NCI-H226 (cell line): ENCODE measurements at regions not wholly inside any gene's neighbourhood (a gene's known extent, or its start where the extent isn't known, plus 50 kb on each side); places are given as distances from the start of the nearest gene placed in this dataset.
"Not testable (repeated sequence)": the region's sequence is repeated elsewhere in the genome, so short reads cannot be mapped to it uniquely, and the experiment has no call there.

Experiments used
- DNase-seq: peaks from one replicate; pipeline ENCODE4 v3.0.0-alpha.2; 2015

DNA sequence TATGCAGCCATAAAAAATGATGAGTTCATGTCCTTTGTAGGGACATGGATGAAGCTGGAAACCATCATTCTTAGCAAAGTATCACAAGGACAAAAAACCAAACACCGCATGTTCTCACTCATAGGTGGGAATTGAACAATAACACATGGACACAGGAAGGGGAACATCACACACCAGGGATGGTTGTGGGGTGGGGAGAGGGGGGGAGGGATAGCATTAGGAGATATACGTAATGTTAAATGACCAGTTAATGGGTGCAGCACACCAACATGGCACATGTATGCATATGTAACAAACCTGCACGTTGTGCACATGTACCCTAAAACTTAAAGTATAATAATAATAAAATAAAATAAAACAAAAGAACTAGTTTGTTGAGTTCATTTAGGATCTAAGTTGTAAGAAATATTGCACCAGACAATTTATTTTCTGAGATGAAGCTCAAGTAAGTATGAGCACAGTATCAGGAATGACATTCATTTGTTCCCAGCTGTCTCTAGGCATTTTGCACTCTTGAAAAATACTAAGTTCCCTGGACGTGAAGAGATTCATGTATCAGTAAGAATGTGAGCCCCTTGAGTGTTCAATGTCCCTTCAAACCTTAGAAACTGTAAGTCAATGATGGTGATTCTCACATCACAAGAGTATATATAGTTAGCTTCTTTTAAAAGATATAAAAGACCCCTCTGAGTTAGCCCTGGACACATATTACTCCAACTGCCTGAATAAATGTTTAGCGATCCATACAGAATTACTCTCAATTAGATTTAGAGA is 1519.3 kb upstream of the TPTE start:
- DNase-seq = not testable (repeated sequence)

DNA sequence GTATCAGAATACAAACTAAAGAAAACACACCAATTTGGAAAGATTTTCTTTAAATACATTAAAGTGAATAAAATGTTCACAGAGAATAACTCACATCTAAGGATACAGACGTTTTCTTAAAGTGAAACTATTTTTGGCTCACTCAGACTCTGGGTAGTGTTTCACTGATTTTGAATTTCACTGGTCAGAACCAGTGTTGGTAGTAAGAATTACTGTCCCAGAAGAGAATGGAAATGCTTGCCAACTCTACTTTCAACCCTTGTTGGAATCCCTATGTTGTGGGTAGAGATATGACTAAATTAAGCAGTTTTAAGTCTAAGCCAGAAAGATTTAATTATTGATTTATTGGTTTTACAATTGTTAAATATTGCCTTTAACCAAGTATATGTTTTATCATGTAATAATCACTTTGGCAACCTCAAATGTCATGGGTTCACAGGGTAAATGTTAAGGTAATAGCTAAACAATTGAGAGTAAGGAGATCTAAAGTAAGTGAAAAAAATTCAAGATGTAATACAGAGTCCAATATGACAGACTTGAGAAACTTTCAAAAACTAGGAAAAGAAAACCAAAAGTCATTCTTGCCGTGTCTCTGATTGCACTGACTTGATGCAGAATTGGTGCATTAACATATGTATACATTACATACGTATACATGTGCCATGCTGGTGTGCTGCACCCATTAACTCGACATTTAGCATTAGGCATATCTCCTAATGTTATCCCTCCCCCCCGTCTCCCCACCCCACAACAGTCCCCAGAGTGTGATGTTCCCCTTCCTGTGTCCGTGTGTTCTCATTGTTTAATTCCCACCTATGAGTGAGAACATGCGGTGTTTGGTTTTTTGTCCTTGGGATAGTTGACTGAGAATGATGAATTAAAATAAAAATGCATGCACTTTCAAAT is 1517.2 kb upstream of the TPTE start:
- DNase-seq = not testable (repeated sequence)

DNA sequence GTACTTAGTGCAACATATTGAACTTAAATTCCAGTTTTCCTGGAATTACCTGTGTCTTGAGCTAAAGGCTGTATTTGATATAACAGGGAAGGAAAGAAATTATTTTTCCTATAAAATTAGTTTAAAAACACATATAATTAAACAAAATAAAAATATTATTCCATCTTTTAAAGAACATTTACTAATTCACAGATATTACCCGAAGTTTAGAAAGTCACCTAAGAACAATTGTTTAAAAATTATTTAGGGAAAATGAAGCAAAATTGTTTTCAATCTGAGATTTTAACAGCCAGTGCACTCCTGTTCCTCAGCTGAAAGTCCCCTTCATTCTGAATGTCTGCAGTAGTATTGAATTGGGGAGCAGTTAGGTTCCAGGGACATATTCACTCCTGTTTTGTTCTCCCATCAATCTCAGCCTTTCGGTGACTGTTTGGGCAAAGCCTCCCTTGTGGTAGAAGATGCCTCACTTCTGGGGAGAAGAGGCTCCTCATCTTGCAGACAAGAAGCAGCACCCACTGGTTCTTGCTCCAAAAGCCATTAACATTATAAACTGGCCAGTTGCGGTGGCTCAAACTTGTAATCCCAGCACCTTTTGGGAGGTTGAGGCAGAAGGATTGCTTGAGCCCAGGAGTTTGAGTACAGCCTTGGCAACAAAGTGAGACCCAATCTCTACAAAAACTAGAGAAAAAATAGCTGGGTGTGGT is 1516.4 kb upstream of the TPTE start:
- DNase-seq = not testable (repeated sequence)

DNA sequence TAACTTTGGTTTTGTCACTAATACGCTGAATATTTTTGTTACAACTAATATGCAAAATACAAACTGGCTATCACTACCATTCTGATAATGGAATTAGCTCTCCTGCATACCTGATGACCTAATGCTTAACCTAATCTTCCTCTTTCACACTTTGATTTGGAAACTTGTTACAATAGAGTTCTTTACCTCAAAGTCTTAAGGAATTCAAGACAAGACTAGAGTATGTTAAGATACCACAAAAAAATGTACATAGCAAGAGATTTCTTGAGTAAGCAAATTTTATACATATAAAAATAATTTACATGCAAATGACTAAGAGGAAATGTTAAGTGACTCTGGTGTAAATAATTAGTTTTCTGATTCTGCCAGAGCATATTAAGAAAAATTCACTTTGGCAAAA is 1515.7 kb upstream of the TPTE start:
- not testable (repeated sequence) for DNase-seq

DNA sequence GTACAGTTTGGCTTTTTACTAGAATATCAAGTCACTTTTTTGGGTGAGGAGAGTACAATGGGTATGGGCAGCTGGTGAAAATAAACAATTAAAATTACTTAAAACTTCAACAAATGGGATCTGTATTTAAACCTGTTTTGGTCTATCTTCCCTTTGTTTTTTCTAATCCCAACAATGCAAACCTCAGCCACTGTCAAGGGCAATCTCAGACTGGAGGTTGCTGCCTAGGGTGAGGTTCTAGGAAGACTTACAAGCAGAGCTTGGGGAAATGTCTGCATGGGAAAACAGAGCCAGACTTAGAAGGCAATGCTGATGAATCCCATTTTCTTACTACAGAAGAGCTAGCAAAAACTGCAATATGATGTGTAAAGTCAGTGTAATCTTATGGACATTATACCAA is 1515.3 kb upstream of the TPTE start:
- not testable (repeated sequence) for DNase-seq

DNA sequence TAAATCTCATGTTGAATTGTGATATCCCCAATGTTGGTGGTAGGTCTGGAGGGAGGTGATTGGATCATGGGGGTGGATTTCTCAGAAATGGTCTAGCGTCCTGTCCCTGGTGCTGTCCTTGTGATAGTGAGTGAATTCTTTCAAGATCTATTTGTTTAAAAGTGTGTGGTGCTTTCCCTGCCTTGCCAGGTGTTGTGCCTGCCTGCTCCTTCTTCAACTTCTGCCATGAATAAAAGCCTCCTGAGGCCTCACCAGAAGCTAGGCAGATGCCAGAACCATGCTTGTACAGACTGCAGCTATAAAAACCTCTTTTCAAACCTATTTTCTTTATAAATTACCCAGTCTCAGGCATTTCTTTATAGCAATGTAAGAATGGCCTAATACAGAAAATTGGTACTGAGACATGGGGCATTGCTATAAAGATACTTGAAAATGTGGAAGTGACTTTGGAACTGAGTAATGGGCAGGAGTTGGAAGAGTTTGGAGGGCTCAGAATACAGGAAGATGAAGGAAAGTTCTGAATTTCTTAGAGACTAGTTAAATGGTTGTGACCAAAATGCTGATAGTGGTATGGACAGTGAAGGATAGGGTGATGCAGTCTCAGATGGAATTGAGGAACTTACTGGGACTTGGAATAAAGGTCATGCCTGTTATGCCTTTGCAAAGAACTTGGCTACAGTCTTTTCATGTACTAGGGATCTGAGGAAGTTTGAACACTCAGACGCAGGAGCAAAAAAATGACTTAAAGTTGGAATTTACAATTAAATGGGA is 1514.6 kb upstream of the TPTE start:
- not testable (repeated sequence) for DNase-seq

DNA sequence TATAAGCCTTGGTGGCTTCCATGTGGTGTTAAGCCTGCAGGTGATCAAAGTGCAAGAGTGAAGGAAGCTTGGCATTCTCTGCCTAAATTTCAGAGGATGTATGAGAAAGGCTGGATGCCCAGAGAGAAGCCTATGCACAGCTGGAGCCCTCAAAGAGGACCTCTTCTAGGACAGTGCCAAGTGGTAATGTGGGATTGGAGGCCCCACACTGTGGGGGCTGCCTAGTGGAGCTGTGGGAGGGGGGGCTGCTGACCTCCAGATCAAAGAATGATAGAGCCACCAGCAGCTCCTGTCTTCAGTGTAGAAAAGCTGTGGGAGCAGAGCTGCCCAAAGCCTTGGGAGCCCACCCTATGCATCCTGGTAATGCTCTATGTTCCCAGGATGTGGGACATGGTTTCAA is 1512.7 kb upstream of the TPTE start:
- no peak for DNase-seq

DNA sequence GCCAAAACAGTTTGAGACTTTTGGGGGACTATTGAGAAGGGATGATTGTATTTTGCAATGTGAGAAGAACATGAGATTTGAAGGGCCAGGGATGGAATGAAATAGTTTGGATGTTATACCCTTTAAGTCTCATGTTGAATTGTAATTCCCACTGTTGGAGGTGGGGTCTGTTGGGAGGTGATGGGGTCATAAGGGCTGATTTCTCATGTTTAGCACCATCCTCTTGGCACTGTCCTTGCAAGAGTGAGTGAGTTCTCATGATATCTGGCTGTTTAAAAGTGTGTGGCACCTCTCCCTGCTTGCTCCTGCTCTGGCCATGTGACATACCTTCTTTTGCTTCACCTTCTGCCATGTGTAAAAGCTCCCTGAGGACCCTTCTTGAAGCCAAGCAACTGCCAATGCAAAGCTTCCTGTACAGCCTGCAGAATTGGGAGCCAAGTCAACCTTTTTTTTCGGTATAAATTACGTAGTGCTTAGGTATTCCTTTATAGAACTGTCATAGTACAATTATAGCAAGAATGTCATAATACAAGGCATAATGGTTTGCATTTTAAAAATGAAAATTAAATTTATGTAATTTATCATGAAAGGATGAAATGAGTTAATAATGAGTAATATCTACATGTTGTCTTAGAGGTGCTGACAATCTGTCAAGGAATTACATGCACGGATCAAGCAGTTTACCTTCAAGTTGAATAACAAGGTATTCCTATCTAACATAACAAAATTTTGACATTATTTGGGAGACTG is 1511.9 kb upstream of the TPTE start:
- not testable (repeated sequence) for DNase-seq

DNA sequence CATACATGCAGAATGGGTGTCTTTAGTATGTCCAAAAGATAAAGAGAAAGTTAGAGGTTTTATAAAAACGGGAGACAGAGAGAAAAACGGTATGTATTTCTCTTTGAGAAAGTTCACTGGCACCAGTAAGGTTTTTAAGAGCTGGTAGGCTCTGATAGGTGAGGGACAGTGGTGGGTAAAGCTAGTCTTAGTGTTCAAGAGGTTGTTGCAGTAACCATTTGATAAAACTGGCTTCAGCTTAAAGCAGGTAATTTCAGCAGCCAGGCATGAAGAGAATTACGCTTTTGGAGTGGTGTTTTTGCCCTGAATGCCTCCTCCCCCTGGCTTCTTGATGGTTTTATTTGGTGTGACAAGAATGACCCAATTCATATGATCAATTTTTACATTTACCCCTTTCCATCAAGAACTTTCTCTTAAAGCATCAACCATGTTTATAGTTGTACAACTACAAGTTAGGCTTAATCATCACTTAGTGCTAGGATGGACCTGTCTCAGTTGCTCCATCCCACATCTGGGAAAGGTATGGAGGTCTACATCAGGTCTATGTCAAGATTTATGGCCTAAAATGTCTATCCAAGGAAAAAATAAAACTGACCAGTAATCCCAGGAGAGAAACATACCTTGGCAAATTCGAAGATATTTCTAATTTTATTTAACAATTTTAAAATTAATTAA is 1511.1 kb upstream of the TPTE start:
- DNase-seq = not testable (repeated sequence)

DNA sequence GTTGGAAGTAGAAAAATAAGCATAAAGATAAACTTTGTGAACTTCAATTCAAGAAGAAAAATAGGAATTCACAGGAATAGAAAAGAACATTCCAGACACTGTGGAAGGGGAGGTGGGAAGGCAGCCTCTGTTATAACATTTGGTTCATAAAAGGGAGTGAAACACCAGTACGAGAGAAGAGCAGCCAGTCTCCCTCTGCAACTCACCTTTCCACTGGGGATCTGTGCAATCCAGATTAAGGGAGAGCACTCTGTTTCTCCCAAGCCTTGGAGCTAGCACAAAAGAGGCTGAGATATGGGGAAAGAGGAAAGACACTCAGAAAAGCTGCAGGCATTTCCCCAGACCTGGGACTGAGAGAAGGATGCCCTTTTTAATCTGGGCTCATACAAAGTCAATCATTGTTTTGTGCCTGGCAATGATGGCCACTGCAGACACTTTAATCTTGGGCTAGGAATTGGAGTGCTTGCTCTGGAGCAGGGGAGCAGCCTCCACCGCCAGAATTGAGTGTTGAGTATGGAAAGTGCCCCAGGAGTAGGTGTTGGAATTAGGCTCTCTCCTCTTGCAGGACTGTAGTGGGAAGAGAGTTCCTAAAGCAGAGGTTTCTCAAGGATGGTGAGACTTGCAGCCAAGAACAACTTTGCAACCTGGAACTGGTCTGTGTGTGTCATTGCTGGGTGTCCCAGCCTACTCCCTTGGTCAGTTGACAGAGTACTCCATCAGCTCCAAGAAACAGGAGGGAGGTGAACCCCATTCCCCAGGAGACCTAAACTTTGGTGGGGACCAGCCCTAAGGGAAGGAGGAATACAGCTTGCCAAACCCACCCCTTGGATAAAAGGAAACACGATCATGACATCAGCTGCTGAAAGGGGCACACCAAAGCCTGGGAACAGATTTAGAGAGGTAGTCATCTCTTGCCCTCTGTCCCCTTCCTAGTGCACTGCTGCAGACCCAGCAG is 1510.2 kb upstream of the TPTE start:
- DNase-seq = not testable (repeated sequence)

DNA sequence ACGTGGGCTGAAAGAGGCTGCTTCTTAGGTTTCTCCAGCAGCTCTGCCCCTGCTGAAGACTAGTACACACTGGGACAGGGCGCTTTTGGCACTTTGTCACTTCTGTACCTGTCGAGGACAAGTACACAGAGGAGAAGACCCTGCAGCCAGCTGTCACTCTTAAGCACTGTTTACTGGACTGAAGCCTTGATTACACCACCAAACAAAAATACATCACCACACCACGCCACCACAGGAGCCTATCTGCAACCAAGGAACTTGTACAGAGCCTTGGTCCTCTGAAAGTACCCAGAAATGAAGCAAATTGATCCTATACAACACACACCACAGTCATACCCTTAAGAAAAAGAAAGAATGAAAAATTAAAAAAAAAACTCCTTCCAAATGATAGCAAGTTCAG is 1509.5 kb upstream of the TPTE start:
- DNase-seq = not testable (repeated sequence)

DNA sequence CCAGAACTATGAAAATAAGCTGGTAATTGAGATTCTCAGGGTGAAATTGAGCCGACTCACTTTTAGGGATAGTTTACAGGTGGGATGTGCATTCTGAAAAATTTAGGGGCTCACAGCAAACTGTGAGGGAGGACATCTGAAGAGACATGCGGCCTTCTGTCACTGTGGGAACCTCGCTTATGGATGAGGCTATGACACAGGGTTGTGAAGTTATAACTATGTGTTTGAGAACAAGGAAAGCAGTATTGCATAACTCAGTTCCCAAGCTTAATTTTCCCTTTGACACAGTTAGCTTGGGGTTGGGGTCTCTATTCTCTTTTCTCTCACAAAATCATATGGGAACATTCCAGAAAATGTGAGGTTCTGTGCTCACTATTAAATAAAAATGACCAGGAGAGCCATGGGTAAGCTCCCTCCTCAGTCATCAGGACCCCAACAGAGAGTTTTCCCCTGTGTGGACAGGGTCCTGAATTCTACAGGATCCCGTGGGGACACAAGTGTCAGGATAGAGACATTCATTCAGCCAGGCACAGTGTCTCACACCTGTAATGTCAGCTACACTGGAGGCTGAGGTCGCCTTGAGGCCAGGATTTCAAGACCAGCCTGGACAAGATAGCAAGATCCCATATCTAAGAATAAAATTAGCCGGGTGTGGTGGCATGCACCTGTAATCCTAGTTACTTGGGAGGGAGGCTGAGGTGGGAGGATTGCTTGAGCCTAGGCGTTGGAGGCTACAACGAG is 1507.7 kb upstream of the TPTE start:
- DNase-seq = not testable (repeated sequence)

DNA sequence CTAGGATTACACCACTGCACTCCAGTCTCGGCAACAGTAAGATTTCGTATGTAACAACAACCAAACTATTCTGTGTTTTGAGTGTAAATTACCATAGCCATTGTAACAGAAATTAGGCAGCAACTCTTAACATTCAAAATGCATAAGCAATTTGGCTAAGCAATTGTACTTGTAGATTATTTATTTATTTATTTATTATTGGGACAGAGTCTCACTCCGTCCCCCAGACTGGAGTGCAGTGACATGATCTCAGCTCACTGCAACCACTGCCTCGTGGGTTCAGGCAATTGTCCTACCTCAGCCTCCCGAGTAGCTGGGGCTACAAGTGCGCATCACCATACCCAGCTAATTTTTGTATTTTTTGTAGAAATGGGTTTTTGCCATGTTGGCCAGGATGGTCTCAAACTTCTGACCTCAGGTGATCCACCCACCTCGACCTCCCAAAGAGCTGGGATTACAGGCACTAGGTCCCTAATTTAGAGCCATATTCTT is 1507.1 kb upstream of the TPTE start:
- not testable (repeated sequence) for DNase-seq

DNA sequence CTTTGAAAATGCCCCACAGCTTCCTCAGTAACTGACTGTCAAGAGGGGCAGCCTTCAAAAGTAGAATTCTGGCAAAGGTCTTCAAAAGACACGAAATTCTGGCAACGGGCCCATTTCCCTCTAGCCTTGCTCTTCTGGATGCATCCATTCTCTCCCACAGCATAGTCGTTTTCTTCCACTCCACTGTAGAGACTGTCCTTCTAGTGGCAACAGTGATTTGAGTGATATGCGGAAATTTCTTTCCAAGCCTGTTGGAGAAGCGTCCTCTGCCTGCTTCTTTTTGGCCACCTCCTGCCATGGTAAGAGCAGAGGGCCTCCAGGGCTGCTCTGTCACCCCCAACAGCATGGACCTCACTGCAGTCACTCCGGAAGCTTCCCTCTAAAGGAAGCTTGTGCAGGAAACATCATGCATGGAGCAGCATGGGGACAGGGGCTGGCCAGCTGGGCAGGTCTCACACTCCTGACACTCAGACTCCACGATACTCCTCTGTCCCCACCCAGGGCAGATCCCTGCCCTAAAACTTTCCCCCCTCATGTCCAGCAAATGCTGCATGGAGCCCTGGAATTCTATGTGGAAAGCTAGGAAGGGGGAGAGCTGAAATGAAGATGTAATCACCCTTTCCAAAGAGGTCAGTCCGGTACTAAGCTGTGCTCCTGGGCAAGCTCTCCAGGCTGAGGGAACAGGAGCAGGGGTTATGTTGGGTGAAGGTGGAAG is 1505.7 kb upstream of the TPTE start:
- DNase-seq = not testable (repeated sequence)

DNA sequence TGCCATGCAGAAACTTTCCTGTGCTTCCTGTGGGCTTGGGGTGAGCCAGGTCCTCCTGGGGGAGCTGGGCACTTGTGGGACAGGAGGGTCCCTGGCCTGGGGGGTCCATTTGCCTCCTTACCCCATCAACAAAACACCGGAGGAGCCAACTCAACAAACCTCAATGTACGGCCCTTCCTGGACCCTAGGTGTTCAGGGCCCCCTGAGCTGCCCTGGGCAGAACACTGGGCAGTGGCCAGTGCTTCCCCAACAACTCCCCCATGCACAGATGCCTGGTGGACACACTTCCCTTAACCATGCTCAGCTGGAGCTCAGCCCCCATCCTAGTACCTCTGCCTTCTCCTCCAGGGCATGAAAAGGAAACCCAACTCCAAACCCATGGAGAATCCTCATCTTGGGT is 1504.2 kb upstream of the TPTE start:
- not testable (repeated sequence) for DNase-seq

DNA sequence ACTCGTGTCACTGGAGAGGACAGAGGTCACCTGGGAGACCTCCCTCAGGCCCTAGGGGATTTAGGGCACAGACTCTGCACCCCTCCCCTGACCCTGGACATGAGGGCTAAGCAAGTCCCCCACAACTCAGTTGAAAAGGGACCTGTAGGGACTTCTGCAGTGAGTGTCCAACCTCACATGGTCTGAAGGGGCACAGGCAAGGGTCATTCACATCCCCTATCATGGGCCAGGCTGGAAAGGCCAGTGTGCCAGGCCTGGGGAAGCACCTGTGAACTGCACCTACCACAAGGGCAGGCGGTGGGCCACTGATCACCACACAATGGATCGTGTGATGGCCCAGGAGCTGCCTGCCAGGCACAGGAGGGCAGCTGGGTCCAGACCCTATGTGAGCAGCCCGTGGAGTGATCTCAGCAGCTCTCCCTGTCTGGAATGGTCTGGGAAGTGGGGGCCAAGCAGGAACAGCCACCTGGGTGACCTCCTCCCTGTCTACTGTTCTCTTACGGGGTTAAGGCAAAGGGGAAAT is 1502.6 kb upstream of the TPTE start:
- not testable (repeated sequence) for DNase-seq

DNA sequence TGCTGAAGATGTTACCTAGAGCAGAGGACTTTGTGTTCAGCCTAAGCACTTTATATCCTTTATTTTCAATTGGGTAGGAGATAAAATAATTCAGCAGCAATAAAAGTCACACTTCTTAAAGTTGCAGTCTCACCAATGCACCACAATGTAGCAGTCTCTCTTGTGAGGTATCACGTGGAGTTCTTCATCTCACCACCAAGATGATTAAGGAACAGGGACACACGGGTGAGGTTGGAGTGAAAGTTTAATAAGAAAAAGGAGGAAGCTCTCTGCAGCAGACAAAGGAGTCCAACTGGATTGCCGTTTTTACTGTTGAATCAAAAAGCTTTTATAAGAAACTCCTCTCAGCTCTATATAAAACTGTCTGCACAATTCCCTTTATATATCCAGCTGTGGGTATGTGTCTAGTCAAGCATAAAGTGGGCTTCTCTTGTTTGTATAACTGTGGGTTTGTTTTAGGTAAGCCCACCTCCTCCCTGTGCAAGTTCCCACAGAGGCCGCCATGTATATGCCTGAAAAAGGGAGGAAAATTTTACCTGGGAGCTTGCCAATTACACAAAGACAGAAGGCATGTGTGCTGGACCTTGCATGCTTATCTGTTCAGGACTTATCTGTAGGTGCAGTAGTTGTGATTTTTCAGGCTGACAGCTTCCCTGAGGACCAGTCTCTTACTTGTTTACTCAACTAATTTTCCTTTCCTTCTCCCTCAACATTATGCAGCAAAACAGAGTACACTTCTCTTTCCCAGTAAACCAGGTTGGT is 1497.2 kb upstream of the TPTE start:
- not testable (repeated sequence) for DNase-seq
